GM21576 (cell line): ENCODE measurements at regions not wholly inside any gene's neighbourhood (a gene's known extent, or its start where the extent isn't known, plus 50 kb on each side); places are given as distances from the start of the nearest gene placed in this dataset.

ENCODE experiments used
- ATAC-seq: cut with Tn5 transposase; IDR thresholded peaks from one replicate; pipeline ENCODE4 v1.9.1; 2021; ENCODE audit warnings: mild to moderate bottlenecking, moderate library complexity; ENCODE audit not compliant: unreplicated experiment

DNA sequence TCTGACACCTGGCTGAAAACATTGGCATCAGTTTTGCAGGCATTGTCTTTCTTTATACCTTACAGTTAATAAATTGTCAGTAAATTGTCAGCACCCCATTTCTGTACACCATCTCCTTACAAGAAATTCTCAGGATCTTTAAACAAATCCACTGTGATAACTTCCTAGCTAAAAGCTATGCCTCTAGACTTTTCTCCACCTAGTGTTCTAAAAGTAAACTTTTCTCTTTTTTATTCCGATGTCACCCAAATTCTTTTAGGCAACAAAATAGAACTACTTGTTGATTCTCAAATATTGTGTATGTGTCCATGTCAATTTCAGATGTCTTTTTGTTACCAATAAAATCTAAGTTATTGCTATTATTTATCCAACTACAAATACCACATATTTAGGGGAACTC lies 617.4 kb upstream of the NRXN1 start:
- ATAC-seq: no peak

DNA sequence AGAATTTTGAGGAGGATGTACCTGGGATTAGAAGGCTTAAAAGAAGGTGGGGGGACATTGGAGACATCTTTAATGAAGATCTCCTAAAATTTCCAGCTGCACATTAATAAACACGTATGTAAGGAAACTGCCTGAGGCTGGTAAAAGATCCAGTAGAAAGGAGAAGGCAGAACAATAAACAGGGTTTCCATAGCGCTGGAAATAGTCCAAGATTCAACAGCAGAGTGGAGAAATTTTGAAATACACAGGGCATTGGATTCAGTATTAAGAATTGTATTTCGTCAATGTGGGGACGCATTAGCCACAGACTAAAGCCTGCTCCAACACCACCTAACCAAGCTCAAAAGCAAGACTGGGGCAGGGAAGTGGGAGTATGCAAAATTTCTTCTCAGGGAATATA lies 606.9 kb upstream of the NRXN1 start:
- ATAC-seq: no peak

DNA sequence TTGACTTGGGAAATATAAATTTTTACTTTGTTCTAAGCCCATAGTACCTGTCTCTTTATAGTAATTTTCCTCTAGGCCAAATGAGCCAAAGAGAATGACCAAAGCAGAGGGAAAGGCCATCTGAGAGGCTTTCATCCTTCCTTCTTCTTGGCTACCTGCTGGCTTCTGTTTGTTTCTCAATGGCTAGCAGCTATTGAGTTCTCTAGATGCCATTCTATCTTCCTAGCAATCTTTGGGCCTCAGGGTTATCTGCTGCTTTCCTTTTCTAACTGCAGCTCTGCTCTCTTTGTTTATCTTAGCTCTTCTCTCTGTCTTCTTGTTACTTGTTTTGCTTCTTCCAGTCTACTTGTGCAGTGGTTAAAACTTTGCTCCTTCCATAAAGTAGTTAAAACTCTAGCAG lies 601.1 kb upstream of the NRXN1 start:
- ATAC-seq: no peak

DNA sequence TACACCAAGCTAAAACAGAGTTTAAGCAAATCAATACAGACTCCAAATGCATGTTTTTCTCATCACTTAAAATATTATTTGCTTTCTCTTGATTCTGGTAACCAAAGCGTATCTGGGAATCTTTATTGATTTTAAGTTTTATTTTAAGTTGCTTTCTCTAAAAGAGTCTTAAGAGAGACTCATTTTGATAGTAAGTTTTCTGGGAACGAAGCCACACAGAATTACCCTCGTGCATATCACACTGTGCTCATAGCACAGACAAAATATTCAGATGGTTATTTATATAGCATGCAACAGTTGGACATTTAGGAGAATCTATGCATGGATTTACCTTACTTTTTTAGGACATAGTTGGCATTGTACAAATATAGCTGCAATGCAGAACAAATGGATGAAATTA lies 597.5 kb upstream of the NRXN1 start:
- no peak for ATAC-seq

DNA sequence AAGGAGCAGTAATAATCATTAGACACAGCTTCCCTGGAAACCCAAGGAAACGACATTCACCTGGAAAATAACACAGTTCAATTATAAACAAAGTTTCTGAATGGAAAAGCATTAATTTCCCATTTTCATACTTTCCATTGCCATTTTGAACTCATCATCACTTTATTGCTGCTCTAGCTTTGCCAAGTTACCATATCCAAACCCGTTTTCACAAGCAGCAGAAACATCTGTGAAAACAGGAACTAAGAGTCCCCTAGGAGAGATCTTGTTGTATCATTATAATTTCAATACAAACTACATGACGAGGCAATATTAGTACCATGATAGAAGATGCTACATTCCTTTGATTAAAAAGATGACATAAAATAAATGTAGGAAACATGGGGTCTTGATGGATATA lies 597.0 kb upstream of the NRXN1 start:
- no peak for ATAC-seq

DNA sequence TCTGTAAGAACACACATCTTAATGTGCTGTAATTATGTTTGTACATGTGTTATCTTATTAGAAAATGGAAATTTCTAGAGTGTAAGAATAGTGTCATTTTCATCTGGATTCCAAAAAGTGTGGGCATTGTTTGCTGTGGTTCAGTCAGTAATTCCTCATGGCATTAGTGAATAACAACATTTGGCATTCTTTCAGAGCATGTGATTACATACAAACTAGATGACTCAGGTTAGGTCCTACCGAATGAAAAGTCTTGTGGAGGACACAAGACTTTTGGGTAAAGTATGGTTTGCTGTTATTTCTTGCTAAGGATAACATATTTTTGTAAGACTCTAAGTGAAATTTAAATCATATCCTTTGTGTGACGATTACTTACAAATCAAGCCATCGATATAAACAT lies 593.1 kb upstream of the NRXN1 start:
- ATAC-seq: no peak

DNA sequence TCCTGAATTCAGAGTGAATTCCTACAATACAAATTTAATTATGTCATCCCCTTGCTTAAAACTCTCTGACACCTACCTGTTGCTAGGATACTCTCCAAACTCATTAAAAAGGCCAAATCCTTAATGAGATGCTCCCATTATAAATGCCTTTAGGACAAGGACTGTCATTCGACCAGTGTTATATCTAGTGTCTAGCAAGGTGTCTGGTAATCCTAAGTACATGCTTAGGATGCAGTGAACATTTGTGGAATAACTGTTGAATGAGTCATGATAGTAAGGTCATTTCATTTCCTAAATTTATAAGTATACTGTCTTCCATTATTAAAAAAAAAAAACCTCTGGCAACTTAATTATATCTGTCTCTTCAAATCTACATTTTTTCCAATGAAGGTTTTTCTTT lies 588.9 kb upstream of the NRXN1 start:
- no peak for ATAC-seq

DNA sequence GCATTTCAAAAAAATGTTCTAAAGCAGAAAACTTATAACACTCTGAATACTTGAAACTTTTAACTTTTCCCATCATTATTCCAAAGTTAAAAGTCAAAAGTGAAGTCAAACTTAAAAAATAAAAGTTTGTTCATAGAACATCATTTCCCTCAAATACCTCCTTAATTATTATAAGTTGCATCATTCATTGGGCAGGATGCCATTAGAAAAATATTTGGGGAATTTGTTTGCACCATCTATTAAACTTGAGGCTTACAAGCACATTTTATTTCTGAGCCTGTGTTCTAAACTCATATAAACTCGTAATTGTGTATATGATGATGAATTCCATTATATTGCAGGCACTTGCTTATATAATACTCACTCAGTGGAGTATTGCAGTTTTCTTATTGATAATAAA lies 588.0 kb upstream of the NRXN1 start:
- no peak for ATAC-seq

DNA sequence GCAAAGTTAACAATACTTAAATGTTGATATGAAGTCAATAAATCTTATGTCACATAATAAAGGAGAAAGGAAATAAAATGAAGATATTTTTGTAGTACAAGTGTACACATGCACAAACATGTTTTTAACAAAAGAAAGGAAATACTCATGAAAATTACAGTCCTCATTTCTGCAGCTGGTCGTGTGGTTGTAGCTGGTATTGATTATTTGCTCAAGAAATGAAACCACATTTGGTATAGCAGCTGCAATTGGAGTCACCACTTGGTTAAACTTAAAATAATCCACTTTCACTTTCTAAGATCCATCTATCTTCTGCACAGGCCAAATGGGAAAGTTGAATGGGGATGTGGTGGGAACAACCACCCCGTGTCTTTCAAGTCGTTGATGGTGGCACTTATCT lies 580.5 kb upstream of the NRXN1 start:
- no peak for ATAC-seq

DNA sequence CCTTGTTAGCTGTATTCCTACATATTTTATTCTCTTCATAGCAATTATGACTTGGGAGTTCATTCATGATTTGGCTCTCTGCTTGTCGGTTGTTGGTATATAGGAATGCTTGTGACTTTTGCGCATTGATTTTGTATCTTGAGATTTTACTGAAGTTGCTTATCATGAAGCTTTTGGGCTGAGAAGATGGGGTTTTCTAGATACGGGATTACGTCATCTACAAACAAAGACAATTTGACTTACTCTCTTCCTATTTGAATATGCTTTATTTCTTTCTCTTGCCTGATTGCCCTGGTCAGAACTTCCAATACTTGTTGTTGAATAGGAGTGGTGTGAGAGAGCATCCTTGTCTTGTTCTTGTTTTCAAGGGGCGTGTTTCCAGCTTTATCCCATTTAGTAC lies 569.8 kb upstream of the NRXN1 start:
- no peak for ATAC-seq

DNA sequence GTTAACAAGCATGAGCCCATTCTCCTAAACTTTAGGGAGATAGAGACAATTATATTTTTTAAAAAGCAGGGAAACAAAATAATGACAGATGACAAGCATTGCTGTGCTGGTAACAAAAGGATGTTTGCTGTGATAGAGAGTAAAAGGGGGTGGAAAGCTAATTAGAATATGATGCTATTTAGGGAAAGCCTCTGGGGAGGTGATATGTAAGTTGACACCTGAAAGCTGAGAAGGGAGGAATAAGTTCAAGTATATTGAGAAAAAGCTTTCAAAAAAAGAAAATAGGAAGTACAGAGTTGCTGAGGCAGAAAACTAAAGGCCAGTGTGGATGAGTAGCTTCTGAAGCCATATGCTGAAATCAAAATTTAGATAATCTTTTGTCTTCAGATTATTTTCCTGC lies 565.2 kb upstream of the NRXN1 start:
- no peak for ATAC-seq

DNA sequence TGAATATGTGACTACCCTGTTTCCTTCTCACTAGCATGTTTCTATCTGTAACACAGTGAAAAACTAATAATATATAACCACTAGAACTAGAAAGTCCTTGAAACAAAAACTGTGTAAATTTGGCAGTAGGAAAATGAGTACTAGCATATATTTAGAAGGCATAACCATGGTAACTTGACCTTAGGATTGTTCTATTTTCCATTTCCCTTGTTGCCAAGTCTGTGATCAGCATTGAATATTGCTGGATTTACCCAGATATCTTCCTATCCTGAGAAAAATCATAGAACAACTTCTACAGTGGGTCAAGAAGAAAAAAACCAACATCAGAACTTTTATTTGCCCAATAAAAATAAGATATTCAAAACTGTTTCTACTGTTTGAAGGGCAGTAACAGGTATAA lies 563.9 kb upstream of the NRXN1 start:
- no peak for ATAC-seq

DNA sequence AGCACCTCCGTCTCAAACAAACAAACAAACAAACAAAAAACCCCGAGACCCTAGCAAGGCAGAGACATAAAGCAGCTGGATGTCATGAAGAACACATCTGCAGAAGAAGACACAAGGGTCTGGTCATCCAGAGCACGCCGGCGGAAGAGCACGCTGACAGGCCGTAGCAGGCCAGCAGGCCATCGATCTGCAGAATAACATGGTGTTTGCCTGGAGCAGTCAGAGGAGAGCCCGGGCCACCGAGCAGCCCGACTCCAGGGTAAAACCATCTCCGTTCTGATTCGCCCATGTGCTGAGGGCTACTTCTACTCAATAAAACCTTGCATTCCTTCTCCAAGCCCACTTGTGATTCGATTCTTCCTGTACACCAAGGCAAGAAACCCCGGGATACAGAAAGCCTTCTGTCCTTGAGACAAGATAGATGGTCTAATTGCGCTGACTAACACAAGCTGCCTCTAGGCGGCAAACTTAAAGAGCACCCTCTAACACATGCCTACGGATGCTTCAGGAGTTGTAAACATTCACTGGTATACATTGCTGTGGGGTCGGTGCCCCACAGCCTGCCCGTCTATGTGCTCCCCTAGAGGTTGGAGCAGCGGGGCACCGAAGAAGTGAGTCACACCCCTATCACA lies 549.8 kb upstream of the NRXN1 start:
- ATAC-seq: no peak

DNA sequence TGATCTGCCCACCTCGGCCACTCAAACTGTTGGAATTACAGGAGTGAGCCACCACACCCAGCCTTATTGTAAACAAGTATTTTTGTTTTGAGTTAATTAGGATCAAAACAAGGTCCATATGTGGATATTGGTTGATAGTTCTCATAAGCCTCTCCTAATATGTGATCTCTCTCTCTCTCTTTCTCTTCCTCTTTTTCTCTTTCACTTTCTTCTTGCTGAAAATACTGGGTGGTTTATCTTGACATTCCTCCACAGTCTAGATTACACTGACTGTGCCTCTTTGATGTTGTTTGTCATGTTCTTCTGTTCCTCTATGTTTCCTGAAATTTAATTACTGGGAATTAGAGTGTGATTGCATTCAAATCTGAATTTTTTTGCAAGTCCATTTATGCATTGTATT lies 547.5 kb upstream of the NRXN1 start:
- ATAC-seq: no peak

DNA sequence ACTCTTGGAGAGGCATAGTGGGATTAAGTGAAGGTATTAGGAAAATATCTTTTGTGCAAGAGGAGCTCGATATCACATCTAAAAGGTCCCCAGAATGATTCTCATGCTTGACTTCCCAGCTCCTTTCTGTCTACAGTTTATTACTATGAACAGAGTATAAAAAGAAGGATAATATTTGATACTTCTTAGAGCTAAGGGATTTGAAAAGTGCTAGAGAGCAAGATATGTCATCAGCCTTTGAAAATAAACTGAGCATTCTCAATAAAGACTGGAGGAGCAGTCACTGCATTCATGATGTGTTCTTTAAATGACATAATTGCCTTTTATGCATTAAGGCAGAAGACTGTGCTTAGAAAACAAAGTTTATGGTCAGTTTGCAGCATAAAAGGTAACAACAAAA lies 543.2 kb upstream of the NRXN1 start:
- ATAC-seq: no peak

DNA sequence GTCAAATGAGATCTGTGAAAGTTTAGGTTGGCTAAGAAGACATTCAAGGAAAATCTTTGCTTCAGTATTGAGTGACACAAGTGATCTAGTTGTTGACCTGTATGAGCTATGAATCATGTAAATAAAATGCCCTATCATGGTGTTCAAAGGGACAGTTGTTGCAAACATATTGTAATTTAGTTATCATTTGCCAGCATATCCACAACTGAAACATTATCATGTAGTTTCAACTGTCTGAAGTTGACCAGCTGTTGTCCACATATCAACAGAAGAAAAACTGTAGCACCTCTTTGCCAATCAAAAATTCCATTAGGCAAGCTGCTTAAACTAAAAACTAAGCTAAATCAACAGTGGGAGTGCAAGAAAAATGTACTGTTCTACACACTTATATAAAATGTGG lies 527.1 kb upstream of the NRXN1 start:
- ATAC-seq: no peak

DNA sequence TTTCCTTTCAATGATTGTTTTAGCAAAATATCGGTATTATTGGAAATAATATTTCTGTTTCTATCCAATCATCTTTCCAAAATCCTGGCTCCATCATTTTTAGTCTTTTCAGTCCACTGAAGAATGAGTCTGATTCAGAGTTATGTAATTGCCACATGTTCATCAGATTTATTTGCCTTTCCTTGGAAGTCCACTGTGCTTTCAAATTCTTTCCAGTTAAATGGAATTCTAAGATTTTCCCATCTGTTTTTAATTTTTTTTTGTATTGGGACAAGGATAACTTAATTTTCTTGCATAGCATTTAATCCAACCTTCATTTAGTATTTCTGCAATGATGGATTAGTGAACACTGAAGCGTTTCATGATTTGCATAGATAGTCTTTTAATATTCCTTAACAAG lies 521.5 kb upstream of the NRXN1 start:
- ATAC-seq: no peak

DNA sequence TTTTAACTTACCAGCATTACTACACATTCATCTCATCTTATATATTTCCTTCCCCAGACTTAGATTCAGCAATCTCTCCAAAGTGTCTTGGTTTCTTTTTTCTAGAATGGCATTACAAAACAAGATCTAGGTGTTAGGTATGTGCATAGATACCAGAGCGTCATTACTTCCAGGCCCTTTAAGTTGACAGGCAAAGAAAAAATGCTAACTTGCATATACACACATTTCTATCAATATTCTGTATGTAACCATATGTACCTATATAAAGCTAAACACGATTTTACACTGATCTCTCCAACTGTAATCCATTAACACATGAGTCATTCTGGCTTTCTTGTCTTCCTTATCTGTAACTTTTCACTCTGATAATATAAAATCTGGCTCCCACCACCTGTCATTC lies 503.8 kb upstream of the NRXN1 start:
- no peak for ATAC-seq

DNA sequence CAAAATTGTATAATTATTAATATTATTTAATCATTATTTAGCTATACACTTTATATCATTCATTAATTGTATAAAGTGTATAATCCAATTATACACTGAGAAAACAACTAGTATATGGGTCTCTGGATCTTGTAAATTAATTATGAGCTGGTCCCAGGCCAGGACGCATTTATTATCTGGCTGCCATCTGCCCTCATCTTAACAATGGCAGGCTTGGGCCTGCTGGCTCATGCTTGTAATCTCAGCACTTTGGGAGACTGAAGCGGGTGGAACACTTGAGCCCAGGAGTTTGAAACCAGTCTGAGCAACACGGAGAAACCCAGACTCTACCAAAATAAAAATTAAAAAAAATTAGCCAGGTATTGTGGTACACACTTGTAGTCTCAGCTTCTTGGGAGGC lies 502.2 kb upstream of the NRXN1 start:
- no peak for ATAC-seq

DNA sequence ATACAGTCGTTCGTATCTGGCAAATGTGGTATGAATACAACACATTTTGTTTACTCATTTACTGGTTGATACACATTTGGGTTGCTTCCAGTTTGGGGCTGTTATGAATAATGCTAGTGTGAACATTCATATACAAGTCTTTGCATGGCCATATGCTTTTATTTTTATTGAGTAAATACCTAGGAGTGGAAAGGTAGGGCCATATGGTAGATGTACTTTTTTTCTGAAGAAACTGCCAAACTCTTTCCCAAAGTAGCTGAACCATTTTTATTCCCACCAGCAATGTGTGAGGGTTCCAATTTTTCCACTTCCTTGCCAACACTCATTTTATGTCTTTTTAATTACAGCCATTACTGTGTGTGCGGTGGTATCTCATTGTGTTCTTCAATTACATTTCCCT lies 496.2 kb upstream of the NRXN1 start:
- no peak for ATAC-seq

DNA sequence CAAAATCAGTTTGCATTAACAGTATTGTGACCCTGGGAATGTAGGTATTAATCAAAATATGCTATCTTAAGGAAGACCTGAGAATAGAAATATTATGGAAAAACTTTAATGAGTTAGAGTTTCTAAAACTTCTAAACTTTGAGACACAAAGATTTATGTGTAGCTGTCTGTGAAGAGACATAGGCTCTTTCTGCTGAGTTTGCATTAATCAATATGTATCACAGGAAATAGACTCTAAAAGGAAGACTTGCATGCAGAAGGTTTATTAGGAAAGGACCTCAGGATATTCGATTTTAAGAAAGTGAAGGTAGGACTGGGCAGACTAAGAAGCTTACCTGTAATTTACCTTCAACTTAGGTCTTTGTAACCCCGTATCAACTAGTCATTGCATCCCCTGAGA lies 494.8 kb upstream of the NRXN1 start:
- no peak for ATAC-seq

DNA sequence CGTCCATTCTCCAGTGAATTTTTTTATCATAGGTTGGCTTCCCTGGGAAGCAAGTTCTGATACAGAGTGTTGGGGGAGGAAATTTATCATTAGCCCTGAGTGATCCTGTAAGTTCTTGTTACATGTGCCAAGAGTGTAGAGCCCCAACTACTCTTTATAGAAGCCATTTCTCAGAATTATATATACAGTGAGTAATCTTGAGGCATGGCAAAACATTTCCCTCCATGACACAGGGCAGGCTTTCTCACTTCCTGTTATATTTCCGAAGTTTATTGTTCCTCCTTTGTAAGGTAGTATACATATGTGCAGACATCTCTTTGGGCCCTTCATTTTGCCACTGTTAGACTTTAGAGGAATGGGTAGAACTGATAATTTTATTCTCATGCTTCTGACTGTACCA lies 484.7 kb upstream of the NRXN1 start:
- no peak for ATAC-seq

DNA sequence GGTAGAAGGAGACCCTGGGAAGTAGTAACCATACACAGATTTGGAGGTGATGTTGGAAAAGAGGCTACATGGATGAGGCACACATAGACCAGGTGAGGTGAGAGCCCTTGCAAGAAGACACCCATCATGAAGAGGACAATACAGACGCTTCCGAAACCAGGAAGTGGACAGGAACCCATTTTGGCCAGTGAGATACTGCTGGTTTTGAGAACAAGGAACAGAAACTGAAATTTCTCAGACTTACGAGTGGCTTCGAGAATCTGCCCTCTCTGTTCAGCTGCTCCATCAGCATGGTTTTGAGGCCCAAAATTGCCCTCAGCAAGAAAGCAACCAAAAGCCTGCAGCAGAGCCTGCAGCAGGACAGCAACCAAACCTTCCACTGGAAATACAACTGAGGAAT lies 479.1 kb upstream of the NRXN1 start:
- peak; percentile 80 for ATAC-seq

DNA sequence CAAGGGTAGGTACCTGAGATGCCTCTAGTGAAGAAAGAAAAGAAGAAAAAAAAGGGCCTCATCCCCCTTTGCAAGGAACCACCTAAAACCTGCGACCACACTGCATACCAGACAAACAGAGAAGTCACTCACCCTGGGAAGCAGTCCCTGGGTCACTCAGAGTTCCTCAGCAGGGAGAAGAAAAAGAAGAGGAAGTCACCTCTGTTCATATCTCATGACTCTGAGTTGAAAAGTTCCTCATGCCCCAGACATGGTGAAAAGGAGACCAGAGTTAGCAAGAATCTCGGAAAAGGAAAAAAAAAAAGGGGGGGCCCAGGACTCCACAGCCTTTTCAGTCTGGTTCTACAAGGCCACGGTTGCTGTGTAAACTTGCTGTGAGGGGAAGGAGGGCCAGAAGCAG lies 478.4 kb upstream of the NRXN1 start:
- ATAC-seq: no peak
